ENCODE measurements at regions not wholly inside any gene's neighbourhood (a gene's known extent, or its start where the extent isn't known, plus 50 kb on each side); places are given as distances from the start of the nearest gene placed in this dataset.
"Not testable (repeated sequence)": the region's sequence is repeated elsewhere in the genome, so short reads cannot be mapped to it uniquely, and the experiment has no call there.

GRCh38 chr2:116162395-116162794, 1652.1 kb upstream of the DDX18 start:
- Histone ChIP-seq H3K9me3 (ENCODE audit: control insufficient read depth, insufficient read depth, low read length) (peaks cover 24% of the 10 kb centered on the region), H3K27me3 (ENCODE audit: control insufficient read depth, insufficient read depth, low read length) (no peaks in the 10 kb centered on the region), H3K36me3 (ENCODE audit: control insufficient read depth, insufficient read depth, low read length) (no peaks in the 10 kb centered on the region), H3K4me3 (ENCODE audit: low read length) (no peak overlapping the region), H3K27ac (ENCODE audit: low read length) (no peak overlapping the region), H3K4me1 (ENCODE audit: control insufficient read depth, insufficient read depth, low read length) (no peaks in the 10 kb centered on the region)
- Mint-ChIP-seq H3K4me1 (no peaks in the 10 kb centered on the region), H3K27ac (no peak overlapping the region), H3K9me3 (peaks cover 15 to 24% of the 10 kb centered on the region in 2 donors), H3K27me3 (ENCODE audit: low read depth in 2 of 2) (no peaks in the 10 kb centered on the region), H3K4me3 (no peak overlapping the region), H3K36me3 (peaks cover 6% of the 10 kb centered on the region)
- DNase-seq, result no peak
- intact Hi-C loops (cut with micrococcal nuclease), result no loop called here
- WGBS (ENCODE audit: insufficient coverage), result 93% methylated on average over 2 of the region's 2 CpGs
- ATAC-seq, result no peak
- no peak for TF ChIP-seq CTCF (IDR thresholded peaks at IDR 0.05)

- ATAC-seq, result no peak
- H3K4me3 Mint-ChIP-seq, result no peak overlapping the region
- H3K27me3 Mint-ChIP-seq (ENCODE audit: low read depth in 2 of 2), result no peaks in the 10 kb centered on the region
- intact Hi-C loops (cut with micrococcal nuclease), result no loop called here
- H3K27me3 ChIP-seq (ENCODE audit: control insufficient read depth, insufficient read depth, low read length), result no peaks in the 10 kb centered on the region
- no peak overlapping the region for H3K4me3 ChIP-seq (ENCODE audit: low read length)
- no peak for DNase-seq
- no peak overlapping the region for H3K27ac ChIP-seq (ENCODE audit: low read length)
- no peak overlapping the region for H3K27ac Mint-ChIP-seq
- peaks cover 6% of the 10 kb centered on the region for H3K36me3 Mint-ChIP-seq
- peaks cover 8% of the 10 kb centered on the region for H3K9me3 ChIP-seq (ENCODE audit: control insufficient read depth, insufficient read depth, low read length)
- H3K9me3 Mint-ChIP-seq, result peaks cover 24 to 27% of the 10 kb centered on the region in 2 donors
- no peaks in the 10 kb centered on the region for H3K36me3 ChIP-seq (ENCODE audit: control insufficient read depth, insufficient read depth, low read length)
- H3K4me1 Mint-ChIP-seq, result no peaks in the 10 kb centered on the region
- H3K4me1 ChIP-seq (ENCODE audit: control insufficient read depth, insufficient read depth, low read length), result no peaks in the 10 kb centered on the region
- TF ChIP-seq CTCF (IDR thresholded peaks at IDR 0.05), result no peak
Observed at GRCh38 chr2:116167107-116167506, 1647.4 kb upstream of the DDX18 start.

GRCh38 chr2:116180072-116180471, 1634.4 kb upstream of the DDX18 start:
- TF ChIP-seq CTCF (IDR thresholded peaks at IDR 0.05), result no peak
- H3K9me3 ChIP-seq (ENCODE audit: control insufficient read depth, insufficient read depth, low read length), result peaks cover 5% of the 10 kb centered on the region
- no peak overlapping the region for H3K4me3 ChIP-seq (ENCODE audit: low read length)
- H3K27ac ChIP-seq (ENCODE audit: low read length), result no peak overlapping the region
- Mint-ChIP-seq H3K36me3 (peaks cover 18% of the 10 kb centered on the region), H3K4me1 (no peaks in the 10 kb centered on the region), H3K27ac (no peak overlapping the region), H3K4me3 (no peak overlapping the region), H3K27me3 (ENCODE audit: low read depth in 2 of 2) (no peaks in the 10 kb centered on the region), H3K9me3 (peaks cover 12 to 24% of the 10 kb centered on the region in 2 donors)
- H3K36me3 ChIP-seq (ENCODE audit: control insufficient read depth, insufficient read depth, low read length), result no peaks in the 10 kb centered on the region
- intact Hi-C loops (cut with micrococcal nuclease), result no loop called here
- no peaks in the 10 kb centered on the region for H3K27me3 ChIP-seq (ENCODE audit: control insufficient read depth, insufficient read depth, low read length)
- no peak for DNase-seq
- WGBS (ENCODE audit: insufficient coverage), result 42% methylated on average over 2 of the region's 3 CpGs
- no peak for ATAC-seq
- no peaks in the 10 kb centered on the region for H3K4me1 ChIP-seq (ENCODE audit: control insufficient read depth, insufficient read depth, low read length)

- Mint-ChIP-seq H3K36me3 (peaks cover 34% of the 10 kb centered on the region), H3K9me3 (peaks cover 30 to 38% of the 10 kb centered on the region in 2 donors)
- H3K4me1 ChIP-seq (ENCODE audit: control insufficient read depth, insufficient read depth, low read length); H3K36me3 ChIP-seq (ENCODE audit: control insufficient read depth, insufficient read depth, low read length); H3K27ac Mint-ChIP-seq; H3K4me3 ChIP-seq (ENCODE audit: low read length); H3K4me1 Mint-ChIP-seq; ATAC-seq; H3K27me3 ChIP-seq (ENCODE audit: control insufficient read depth, insufficient read depth, low read length); DNase-seq; intact Hi-C loops (cut with micrococcal nuclease); H3K27ac ChIP-seq (ENCODE audit: low read length); H3K4me3 Mint-ChIP-seq; H3K27me3 Mint-ChIP-seq (ENCODE audit: low read depth in 2 of 2): not testable (repeated sequence)
- 69% methylated on average over 2 of the region's 2 CpGs for WGBS (ENCODE audit: insufficient coverage)
- peaks cover 12% of the 10 kb centered on the region for H3K9me3 ChIP-seq (ENCODE audit: control insufficient read depth, insufficient read depth, low read length)
Observed at GRCh38 chr2:116190684-116191083, 1623.8 kb upstream of the DDX18 start.

All from natural killer cell (primary cell).